ENCODE measurements at regions not wholly inside any gene's neighbourhood (a gene's known extent, or its start where the extent isn't known, plus 50 kb on each side); places are given as distances from the start of the nearest gene placed in this dataset.

- Histone ChIP-seq H3K9me3 (ENCODE audit: control insufficient read depth in 1 of 2, insufficient read depth in 1 of 2, low read depth in 1 of 2, low read length in 2 of 2) (no peaks in the 10 kb centered on the region), H3K36me3 (ENCODE audit: control insufficient read depth in 1 of 2, insufficient read depth in 2 of 2, low read length in 2 of 2) (no peaks in the 10 kb centered on the region), H4K20me1 (ENCODE audit: insufficient read depth) (no peaks in the 10 kb centered on the region), H3K4me1 (ENCODE audit: control insufficient read depth in 1 of 2, insufficient read depth in 2 of 2, low read length in 2 of 2) (peaks cover 10 to 11% of the 10 kb centered on the region in 2 experiments), H3K27ac (ENCODE audit: low read depth, low read length) (no peak overlapping the region), H3K27me3 (ENCODE audit: insufficient read depth, low read length) (peaks cover 4% of the 10 kb centered on the region; the same call in 1 of the 2 replicates), H3K4me2 (ENCODE audit: low read length) (no peak overlapping the region), H3K79me2 (ENCODE audit: insufficient read depth, low read length) (no peaks in the 10 kb centered on the region), H2AFZ (ENCODE audit: low read depth, low read length, poor library complexity, severe bottlenecking) (no peak overlapping the region), H3K9ac (ENCODE audit: low read length) (no peak overlapping the region), H3K9me2 (ENCODE audit: insufficient read depth) (no peaks in the 10 kb centered on the region), H3K4me3 (replicated peaks in 1 of 2; ENCODE audit: low read depth in 1 of 2, low read length in 2 of 2) (no peak overlapping the region)
- RAD21 ChIA-PET (ENCODE audit: low non-redundant PET in 1 of 2, low total read pairs in 2 of 2, uncharacterized antibody in 2 of 2, unreplicated experiment in 2 of 2) = no interaction called here
- TF ChIP-seq MAX (IDR thresholded peaks at IDR 0.05) (peak; percentile 47; the same call in 1 of the 2 replicates), YY1 (IDR thresholded peaks at IDR 0.05; ENCODE audit: extremely low read depth, insufficient replicate concordance, low read depth, low read length) (no peak), CTCF (IDR thresholded peaks at IDR 0.05 in 2 of 3, conservative IDR thresholded peaks at IDR 0.05 in 1 of 3; ENCODE audit: borderline replicate concordance in 1 of 3, insufficient read depth in 1 of 3, low read depth in 2 of 3, low read length in 2 of 3) (no peak), JUND (IDR thresholded peaks at IDR 0.05) (no peak), ATF3 (IDR thresholded peaks at IDR 0.05) (no peak), CEBPB (IDR thresholded peaks at IDR 0.05; ENCODE audit: low read depth) (no peak)
- DNase-seq (ENCODE audit: low read depth, low spot score) = no peak
- CTCF ChIA-PET = no interaction called here
- intact Hi-C loops (cut with micrococcal nuclease) = no loop called here
- ATAC-seq = no peak
- POLR2A ChIA-PET = no interaction called here
- BruUV-seq (replicated peaks) = no TSS peak
Measured at GRCh38 chr7:26608402-26608801, 256.0 kb downstream of the SKAP2 start.

- Histone ChIP-seq H3K4me2 (ENCODE audit: low read length) (no peak overlapping the region), H3K79me2 (ENCODE audit: insufficient read depth, low read length) (no peaks in the 10 kb centered on the region), H3K9me3 (ENCODE audit: control insufficient read depth in 1 of 2, insufficient read depth in 1 of 2, low read depth in 1 of 2, low read length in 2 of 2) (no peaks in the 10 kb centered on the region), H3K9ac (ENCODE audit: low read length) (no peak overlapping the region), H3K9me2 (ENCODE audit: insufficient read depth) (no peaks in the 10 kb centered on the region), H2AFZ (ENCODE audit: low read depth, low read length, poor library complexity, severe bottlenecking) (no peak overlapping the region), H3K27ac (ENCODE audit: low read depth, low read length) (no peak overlapping the region), H4K20me1 (ENCODE audit: insufficient read depth) (no peaks in the 10 kb centered on the region), H3K4me3 (replicated peaks in 1 of 2; ENCODE audit: low read depth in 1 of 2, low read length in 2 of 2) (no peak overlapping the region), H3K27me3 (ENCODE audit: insufficient read depth, low read length) (peaks cover 4% of the 10 kb centered on the region; the same call in 1 of the 2 replicates), H3K4me1 (ENCODE audit: control insufficient read depth in 1 of 2, insufficient read depth in 2 of 2, low read length in 2 of 2) (peaks cover 3 to 4% of the 10 kb centered on the region in 2 experiments), H3K36me3 (ENCODE audit: control insufficient read depth in 1 of 2, insufficient read depth in 2 of 2, low read length in 2 of 2) (no peaks in the 10 kb centered on the region)
- BruUV-seq (replicated peaks) = no TSS peak
- intact Hi-C loops (cut with micrococcal nuclease) = no loop called here
- ChIA-PET RAD21 (ENCODE audit: low non-redundant PET in 1 of 2, low total read pairs in 2 of 2, uncharacterized antibody in 2 of 2, unreplicated experiment in 2 of 2) (no interaction called here), CTCF (no interaction called here), POLR2A (no interaction called here)
- DNase-seq (ENCODE audit: low read depth, low spot score) = no peak
- no peak for ATAC-seq
- TF ChIP-seq SP1 (IDR thresholded peaks at IDR 0.05; ENCODE audit: low read depth) = no peak
- no peak for TF ChIP-seq EZH2 (IDR thresholded peaks at IDR 0.05)
- TF ChIP-seq ZBTB33 (IDR thresholded peaks at IDR 0.05; ENCODE audit: extremely low read depth, insufficient replicate concordance, low read length) = no peak
- TF ChIP-seq ELF1 (IDR thresholded peaks at IDR 0.05; ENCODE audit: borderline replicate concordance, low read depth) = no peak
- TF ChIP-seq ZFX (IDR thresholded peaks at IDR 0.05) = no peak
- no peak for TF ChIP-seq YY1 (IDR thresholded peaks at IDR 0.05; ENCODE audit: extremely low read depth, insufficient replicate concordance, low read depth, low read length)
- TF ChIP-seq SRF (IDR thresholded peaks at IDR 0.05; ENCODE audit: low read depth) = no peak
- TF ChIP-seq CBX3 (IDR thresholded peaks at IDR 0.05; ENCODE audit: low read depth) = no peak
- no peak for TF ChIP-seq CTCF (IDR thresholded peaks at IDR 0.05 in 2 of 3, conservative IDR thresholded peaks at IDR 0.05 in 1 of 3; ENCODE audit: borderline replicate concordance in 1 of 3, insufficient read depth in 1 of 3, low read depth in 2 of 3, low read length in 2 of 3)
- no peak for TF ChIP-seq ATF3 (IDR thresholded peaks at IDR 0.05)
Measured at GRCh38 chr7:26609082-26609481, 255.3 kb downstream of the SKAP2 start.
